NCI-H1694 treated with DMSO at 0.1 percent for 48 hours (cell line): ENCODE measurements at regions not wholly inside any gene's neighbourhood (a gene's known extent, or its start where the extent isn't known, plus 50 kb on each side); places are given as distances from the start of the nearest gene placed in this dataset.
"Not testable (repeated sequence)": the region's sequence is repeated elsewhere in the genome, so short reads cannot be mapped to it uniquely, and the experiment has no call there.

Experiments
- DNase-seq: peaks from one replicate; lab custom pipeline; 2025; lab: John Stamatoyannopoulos, UW

- no peak for DNase-seq
These were observed 510.6 kb upstream of the RAB6C start for GRCh38 chr2:129468879-129469278.

DNA sequence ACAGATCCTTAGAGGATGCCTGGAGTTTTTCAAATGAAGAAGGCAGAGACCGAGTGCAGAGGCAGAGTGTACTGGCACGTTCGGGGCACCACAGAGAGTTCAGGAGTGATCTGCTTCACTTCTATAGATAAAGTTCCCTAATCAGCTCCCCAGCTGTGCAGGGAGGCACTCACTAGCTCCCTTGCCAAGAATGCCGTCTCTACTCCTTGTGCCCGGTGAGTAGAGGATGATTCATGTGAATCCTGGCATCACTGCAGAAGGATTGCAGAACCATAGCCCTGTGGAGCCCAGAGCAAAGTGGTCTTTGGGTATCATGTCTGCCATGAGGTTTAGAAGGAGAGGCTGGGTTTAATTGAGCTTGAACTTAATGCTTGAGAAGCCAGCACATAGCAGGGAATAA, 510.1 kb upstream of the RAB6C start:
- no peak for DNase-seq

- DNase-seq: no peak
These were observed 509.6 kb upstream of the RAB6C start for GRCh38 chr2:129469871-129470270.

- DNase-seq: peak; percentile 54
These were observed 500.5 kb upstream of the RAB6C start for GRCh38 chr2:129478902-129479517.

DNA sequence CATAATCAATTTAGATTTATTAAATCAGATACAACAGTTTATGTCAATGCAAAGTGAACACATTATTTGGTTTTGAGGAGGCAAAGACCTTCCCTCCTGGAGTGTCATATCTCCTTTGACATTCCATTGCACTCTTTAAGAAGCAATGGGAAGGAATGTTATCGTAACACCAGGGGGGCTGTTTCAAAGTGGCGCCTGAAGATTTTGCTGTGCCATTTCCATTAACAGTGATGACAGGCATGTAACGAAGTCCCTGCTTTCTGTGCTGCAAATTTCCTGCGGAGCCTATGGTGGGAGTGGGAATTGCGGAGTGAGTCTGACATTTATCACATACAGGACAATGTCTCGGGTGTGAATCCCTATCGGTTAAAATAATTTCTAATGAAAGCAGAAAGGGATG, 499.6 kb upstream of the RAB6C start:
- DNase-seq: no peak

GRCh38 chr2:129480790-129481189, 498.7 kb upstream of the RAB6C start:
- no peak for DNase-seq

DNA sequence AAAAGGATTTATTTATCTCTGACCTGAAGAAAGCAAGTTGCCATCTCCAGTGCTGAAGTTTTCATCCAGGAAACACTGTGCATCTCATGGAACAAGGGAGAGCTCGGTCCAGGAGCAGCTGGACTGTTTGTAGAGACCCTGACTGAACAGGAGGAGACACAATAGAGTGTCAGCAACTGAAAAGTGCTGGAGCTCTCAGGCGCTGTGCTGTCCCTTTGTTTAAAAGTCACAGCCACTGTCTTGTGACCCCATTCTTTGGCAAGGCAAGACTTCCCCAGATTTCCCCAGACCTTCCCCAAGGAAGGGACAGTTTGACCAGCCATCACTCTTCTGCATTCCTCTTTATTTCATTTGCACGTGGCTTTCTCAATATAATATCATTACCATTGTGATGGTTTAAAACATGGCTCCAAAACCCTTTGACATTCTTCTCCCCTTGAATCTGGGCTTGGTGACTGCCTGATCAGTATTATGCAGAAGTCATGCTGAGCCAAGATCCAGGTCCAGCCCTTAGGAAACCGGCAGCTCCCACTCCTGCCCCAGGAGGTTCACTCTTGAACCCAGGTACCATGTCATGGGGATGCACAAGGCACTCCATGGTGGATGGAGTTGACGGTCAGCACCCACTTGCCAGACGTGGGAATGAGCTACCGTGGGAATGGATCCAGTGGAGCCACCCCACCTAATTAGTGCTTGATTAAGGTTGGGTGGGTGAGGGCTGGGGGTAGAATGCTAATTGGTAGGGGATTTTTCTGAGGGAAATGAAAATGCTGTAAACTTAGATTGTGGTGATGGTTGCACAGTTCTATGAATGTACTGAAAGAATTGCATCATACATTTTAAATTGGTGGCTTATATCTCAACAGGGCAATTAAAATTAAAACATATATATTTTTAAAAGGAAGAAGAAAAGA, 497.9 kb upstream of the RAB6C start:
- no peak for DNase-seq

- no peak for DNase-seq
These were observed 496.8 kb upstream of the RAB6C start for GRCh38 chr2:129482626-129483025.

- no peak for DNase-seq
These were observed 496.1 kb upstream of the RAB6C start for GRCh38 chr2:129483366-129483765.

DNA sequence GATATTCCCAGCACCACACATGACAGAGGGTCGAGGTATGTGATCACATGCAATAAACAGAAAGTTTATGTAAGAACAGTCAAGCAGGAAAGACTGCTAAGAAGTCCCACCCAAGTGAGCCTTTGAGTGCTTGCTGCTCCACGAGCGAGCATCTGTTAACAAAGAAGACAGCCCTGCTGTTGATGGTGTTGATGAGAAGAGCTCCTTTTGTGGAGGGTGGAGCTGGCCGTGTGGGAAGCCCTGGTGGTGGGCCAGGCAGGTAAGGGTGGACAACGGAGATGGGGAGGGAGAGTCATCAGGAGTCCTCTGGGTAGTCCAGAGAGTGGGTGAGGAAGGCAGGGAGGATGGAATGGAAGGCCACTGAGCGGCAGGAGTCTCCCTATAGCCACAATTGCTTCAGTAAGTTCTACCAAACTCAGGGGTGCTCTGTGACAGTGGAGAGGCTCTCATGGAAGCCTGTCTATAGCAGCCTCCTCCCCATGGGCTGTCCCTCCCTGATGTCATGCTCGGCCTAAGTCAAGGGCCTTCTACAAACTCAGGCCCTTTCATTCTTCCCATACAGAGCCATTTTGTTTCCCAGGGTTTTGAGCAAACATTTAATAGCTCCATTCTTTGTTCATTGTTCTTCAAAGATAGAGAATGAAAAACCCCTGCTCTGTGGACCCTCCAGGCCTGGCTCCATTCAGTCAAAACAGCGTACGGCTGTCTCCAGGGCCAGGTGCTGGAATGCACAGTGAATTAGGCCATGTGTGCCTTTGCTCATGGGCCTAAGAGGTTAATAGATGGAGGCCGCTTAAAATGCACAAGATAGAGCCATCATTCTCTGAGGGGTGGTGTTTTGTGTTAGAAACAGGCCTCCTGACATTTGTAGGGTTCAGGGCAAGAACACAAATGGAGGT, 494.2 kb upstream of the RAB6C start:
- no peak for DNase-seq

DNA sequence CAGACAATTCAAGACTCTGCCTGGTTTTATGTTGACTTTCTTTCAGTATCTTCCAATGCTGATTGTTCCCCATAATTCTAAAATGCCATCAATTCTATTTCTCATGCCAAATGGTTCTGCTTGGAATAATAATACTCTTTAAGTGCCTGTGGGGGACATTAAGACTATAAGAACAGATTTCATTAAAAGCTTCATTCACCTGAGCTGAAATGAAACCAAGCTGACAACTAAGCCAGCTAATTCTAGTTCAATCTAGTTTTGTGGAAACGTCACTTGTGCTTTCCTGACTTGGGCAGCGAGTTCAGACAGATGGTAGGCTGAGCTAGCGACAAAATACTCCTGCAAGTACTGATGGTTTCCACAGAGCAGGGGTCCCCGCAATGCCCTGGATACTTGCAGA, 491.1 kb upstream of the RAB6C start:
- no peak for DNase-seq

DNA sequence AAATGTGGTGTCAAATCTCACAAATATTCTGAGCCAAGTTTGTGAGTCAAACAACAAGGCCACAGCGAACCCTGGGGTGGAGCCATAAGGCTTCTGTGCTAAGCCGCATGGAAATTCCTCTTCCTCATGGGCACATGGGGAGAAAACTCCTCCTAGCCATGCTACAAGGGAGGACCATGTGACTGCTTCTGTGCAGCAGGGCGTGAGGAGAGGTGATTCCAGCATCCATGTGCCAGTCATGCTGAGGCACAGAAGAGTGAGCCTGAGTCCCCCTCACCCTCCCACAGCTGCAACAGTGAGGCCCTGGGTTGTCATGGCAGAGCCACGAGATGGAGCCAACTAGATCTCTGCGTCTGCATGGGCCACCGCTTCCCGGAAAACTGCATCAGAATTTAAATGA, 488.8 kb upstream of the RAB6C start:
- no peak for DNase-seq

- DNase-seq: no peak
These were observed 488.2 kb upstream of the RAB6C start for GRCh38 chr2:129491308-129491707.

GRCh38 chr2:129492548-129492947, 486.9 kb upstream of the RAB6C start:
- peak; percentile 54 for DNase-seq

- no peak for DNase-seq
These were observed 479.7 kb upstream of the RAB6C start for GRCh38 chr2:129499747-129500146.

GRCh38 chr2:129502781-129503180, 476.7 kb upstream of the RAB6C start:
- DNase-seq: no peak

DNA sequence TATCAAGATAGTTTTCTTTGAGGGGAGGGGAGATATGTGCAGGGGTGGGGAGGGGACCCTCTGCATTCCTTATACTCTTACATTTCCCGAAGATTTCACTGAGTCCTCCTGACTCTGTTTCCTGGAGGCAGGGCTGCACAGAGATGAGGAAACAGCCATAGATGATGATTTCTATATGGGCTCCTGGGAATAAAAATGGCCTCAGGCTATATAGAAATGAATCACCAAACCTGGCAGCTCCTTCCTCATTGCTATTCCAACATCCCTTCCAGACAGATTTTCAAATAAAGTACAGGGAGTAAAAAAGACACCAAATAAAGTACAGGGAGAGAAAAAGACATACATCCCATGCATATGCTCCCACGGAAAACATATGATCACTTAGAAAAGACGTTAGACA, 474.8 kb upstream of the RAB6C start:
- no peak for DNase-seq

GRCh38 chr2:129518937-129519336, 460.5 kb upstream of the RAB6C start:
- no peak for DNase-seq

GRCh38 chr2:129532158-129532557, 447.3 kb upstream of the RAB6C start:
- not testable (repeated sequence) for DNase-seq

GRCh38 chr2:129548880-129549279, 430.6 kb upstream of the RAB6C start:
- DNase-seq: no peak

- DNase-seq: no peak
These were observed 428.9 kb upstream of the RAB6C start for GRCh38 chr2:129550536-129550935.

- no peak for DNase-seq
These were observed 425.1 kb upstream of the RAB6C start for GRCh38 chr2:129554373-129554772.

DNA sequence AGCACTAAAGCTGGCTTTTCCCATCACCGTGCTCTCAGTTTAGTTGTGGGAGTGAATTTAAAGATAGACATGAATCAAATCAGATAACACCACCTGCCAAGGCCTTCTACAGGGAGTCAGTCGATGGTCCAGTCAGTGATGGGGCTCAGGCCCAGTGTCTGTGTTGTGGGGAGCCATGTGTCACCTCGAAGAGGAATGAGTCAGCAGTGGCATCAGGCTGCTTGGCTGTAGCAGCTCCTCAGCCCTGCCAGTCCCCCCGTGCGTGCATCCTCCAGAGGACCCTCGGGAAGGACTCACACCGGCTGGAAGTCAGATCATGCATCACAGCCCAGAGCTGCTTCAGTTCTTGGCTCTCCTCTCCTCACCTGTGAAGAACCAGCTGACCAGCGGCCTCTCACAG, 420.4 kb upstream of the RAB6C start:
- DNase-seq: no peak
